GM13976 (cell line): ENCODE measurements at regions not wholly inside any gene's neighbourhood (a gene's known extent, or its start where the extent isn't known, plus 50 kb on each side); places are given as distances from the start of the nearest gene placed in this dataset.
"Not testable (repeated sequence)": the region's sequence is repeated elsewhere in the genome, so short reads cannot be mapped to it uniquely, and the experiment has no call there.

Experiments
- DNase-seq: peaks from one replicate; pipeline ENCODE4 v3.0.0; 2012; ENCODE audit warnings: low spot score
- in situ Hi-C: fragments of 300-500 bp; cut with MboI; formaldehyde crosslinking; loops from one replicate; pipeline ENCODE4 v1.12.0; 2022; ENCODE audit warnings: low sequenced_read_pairs, mixed read lengths, inconsistent platforms; ENCODE audit not compliant: unreplicated experiment
- TF ChIP-seq, protein P1 (sequence below): IDR thresholded peaks from 2 replicates; pipeline ENCODE4 v1.5.1; 2012; ENCODE audit warnings: borderline replicate concordance, mild to moderate bottlenecking; ENCODE audit not compliant: insufficient read depth; ENCODE audit errors: extremely low read depth, missing control alignments, control extremely low read depth

DNA sequence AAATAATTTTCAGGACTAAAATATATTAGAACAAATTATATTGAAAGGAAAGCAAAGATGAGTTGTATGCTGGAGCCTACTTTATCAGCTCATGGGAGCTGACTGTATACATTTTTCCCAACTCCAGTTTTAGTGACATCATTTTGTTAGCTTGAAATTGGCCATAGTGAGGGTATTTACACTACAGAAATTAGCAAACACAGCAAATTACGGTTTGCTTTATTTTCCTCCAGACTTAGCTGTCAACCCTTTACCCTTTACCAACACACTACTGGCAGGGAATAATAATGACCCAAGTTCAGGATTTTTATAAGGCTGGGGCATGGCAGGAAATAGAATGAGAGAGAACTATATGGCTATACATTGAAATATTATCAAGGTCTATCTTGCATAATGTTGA, 120.3 kb upstream of the PRSS1 start:
- no peak for DNase-seq
- in situ Hi-C loops: loop anchor here (25.0 kb wide), 3 partner anchors 183 to 583 kb away; partner anchors contain the start of gene TAS2R40
- TF ChIP-seq, protein P1, sequence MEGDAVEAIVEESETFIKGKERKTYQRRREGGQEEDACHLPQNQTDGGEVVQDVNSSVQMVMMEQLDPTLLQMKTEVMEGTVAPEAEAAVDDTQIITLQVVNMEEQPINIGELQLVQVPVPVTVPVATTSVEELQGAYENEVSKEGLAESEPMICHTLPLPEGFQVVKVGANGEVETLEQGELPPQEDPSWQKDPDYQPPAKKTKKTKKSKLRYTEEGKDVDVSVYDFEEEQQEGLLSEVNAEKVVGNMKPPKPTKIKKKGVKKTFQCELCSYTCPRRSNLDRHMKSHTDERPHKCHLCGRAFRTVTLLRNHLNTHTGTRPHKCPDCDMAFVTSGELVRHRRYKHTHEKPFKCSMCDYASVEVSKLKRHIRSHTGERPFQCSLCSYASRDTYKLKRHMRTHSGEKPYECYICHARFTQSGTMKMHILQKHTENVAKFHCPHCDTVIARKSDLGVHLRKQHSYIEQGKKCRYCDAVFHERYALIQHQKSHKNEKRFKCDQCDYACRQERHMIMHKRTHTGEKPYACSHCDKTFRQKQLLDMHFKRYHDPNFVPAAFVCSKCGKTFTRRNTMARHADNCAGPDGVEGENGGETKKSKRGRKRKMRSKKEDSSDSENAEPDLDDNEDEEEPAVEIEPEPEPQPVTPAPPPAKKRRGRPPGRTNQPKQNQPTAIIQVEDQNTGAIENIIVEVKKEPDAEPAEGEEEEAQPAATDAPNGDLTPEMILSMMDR: no peak

DNA sequence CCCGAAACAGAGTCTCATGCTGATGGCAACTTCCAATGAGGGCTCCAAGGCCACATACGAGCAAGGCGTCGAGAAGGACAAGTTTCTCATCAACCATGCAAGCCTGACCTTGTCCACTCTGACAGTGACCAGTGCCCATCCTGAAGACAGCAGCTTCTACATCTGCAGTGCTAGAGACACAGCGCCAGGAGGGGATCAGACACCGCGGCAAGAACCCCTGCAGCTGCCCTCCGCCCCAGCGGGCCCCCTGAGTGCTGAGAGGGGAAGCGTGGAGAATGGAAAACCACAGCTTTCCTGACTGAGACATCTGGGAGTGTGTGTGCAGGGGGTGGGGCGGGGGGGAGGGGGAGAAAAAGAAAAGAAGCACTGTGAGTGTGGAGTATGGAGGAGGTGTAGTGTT, 122.0 kb upstream of the PRSS1 start:
- not testable (repeated sequence) for DNase-seq

DNA sequence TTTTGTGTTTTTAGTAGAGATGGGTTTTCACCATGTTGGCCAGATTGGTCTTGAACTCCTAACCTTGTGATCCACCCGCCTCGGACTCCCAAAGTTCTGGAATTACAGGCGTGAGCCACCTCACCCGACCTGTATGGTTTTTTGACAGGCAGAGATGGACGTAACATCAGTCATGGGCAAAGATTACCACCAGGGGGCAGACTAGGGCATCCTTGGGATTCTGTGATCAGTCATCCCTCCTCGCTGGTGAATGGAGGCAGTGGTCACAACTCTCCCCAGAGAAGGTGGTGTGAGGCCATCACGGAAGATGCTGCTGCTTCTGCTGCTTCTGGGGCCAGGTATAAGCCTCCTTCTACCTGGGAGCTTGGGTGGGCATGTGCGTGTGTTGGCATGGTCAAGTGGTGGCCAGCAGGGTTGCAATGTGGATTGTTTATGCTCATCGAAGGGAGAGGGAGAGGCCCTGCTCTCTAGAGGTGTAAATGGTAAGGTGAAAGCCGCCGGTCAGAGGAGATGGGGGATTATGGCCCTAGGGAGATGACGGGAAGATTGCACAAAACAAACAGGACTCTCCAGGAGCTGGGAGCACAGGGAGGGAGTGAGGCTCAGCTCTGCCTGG, 122.7 kb upstream of the PRSS1 start:
- TF ChIP-seq, protein P1: peak; percentile 71
- DNase-seq: peak; percentile 47
- in situ Hi-C loops: loop anchor here (25.0 kb wide), 3 partner anchors 186 to 586 kb away; partner anchors contain the start of gene TAS2R40

More for the DNA sequence above, 122.0 kb upstream of the PRSS1 start:
- in situ Hi-C loops: loop anchor here (25.0 kb wide), 3 partner anchors 185 to 585 kb away; partner anchors contain the start of gene TAS2R40

DNA sequence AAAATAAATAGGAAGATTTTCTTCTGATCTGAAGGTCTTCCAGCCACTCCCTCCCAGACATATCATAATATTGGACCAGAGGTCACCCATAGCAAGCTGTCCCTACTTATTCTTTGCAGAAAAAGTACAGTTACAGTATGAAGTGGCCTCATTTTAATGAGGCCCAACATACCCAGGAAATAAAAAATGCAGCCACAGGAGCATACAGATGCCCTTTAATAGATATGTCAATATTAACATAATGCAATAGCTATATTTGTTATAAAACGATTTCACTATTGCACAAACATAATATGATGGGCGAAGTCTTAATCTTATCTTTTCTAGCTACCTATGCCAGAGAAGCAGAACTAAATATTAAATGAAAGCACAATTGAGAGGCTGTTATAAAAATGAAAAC, 124.1 kb upstream of the PRSS1 start:
- in situ Hi-C loops: loop anchor here (25.0 kb wide), 3 partner anchors 187 to 587 kb away; partner anchors contain the start of gene TAS2R40
- not testable (repeated sequence) for DNase-seq

DNA sequence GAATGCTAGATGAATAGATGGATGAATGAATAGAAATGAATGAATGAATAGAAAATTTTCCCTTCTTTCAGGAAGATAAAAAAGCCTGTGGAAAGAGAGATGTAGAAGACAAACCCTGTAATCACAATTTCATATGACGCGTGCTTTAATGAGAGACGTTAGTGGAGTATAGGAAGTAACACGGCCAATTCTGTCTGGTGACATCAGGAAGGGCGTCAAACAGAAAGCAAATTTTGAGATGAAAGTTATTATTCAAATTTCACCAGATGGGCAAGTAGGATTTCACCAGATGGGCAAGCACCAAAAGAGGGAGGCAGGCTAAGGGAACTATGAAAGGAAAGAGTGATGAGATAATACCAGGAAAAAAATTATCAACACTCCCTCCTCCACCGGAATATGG, 128.9 kb upstream of the PRSS1 start:
- in situ Hi-C loops: no loop called here
- TF ChIP-seq, protein P1: no peak
- DNase-seq: no peak

DNA sequence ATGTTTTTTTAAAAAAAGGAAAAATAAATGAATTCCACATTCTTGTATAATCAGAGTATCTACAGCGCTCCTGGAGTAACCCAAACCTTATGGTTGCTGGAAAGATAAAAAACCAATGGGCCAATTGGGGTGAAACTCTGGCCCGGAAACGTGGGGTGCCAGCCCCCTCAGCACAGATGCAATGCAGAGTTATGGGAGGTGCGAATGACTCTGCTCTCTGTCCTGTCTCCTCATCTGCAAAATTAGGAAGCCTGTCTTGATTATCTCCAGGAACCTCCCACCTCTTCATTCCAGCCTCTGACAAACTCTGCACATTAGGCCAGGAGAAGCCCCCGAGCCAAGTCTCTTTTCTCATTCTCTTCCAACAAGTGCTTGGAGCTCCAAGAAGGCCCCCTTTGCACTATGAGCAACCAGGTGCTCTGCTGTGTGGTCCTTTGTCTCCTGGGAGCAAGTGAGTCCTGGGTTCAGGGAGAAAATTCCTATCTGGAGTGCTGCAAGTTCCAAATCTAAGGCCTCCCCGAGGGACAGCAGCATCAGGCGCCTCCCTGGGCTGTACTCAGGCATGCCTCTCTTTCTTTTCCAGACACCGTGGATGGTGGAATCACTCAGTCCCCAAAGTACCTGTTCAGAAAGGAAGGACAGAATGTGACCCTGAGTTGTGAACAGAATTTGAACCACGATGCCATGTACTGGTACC, 130.5 kb upstream of the PRSS1 start:
- TF ChIP-seq, protein P1: no peak
- in situ Hi-C loops: no loop called here
- no peak for DNase-seq

DNA sequence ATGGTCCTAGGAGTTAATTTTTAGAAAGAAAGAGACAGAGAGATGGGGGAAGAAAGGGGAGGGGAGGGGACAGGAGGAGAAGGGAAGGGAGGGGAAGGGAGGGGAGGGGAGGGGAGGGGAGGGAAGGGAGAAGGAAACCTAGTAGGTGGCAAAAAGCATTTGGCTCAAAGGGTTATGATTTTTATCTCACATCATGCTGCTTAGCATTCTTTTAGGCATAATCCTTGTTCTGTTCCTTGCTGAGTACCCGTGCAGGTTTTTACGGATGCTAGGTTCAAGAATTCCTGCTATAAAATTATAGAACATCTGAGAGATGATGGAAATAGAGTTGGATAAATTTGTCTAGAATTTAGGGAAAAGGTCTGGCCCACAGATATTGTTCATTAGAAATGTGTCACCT, 132.4 kb upstream of the PRSS1 start:
- DNase-seq: no peak
- in situ Hi-C loops: no loop called here
- TF ChIP-seq, protein P1: no peak
